NCI-H146 (cell line): ENCODE measurements at regions not wholly inside any gene's neighbourhood (a gene's known extent, or its start where the extent isn't known, plus 50 kb on each side); places are given as distances from the start of the nearest gene placed in this dataset.
"Not testable (repeated sequence)": the region's sequence is repeated elsewhere in the genome, so short reads cannot be mapped to it uniquely, and the experiment has no call there.

ENCODE experiments used
- DNase-seq: peaks from one replicate; lab custom pipeline; 2025; lab: John Stamatoyannopoulos, UW

- peak; percentile 81 for DNase-seq
Measured at GRCh38 chr2:180695586-180696401, 284.6 kb upstream of the UBE2E3 start.

- DNase-seq: peak; percentile 36
Measured at GRCh38 chr2:180694445-180695421, 285.7 kb upstream of the UBE2E3 start.

- no peak for DNase-seq
Measured at GRCh38 chr2:180692322-180692721, 288.1 kb upstream of the UBE2E3 start.

GRCh38 chr2:180691855-180692223, 288.6 kb upstream of the UBE2E3 start:
- not testable (repeated sequence) for DNase-seq

- not testable (repeated sequence) for DNase-seq
Measured at GRCh38 chr2:180691186-180691854, 289.1 kb upstream of the UBE2E3 start.

- DNase-seq: no peak
Measured at GRCh38 chr2:180690611-180691010, 289.8 kb upstream of the UBE2E3 start.

GRCh38 chr2:180682871-180683270, 297.5 kb upstream of the UBE2E3 start:
- DNase-seq: no peak

GRCh38 chr2:180679693-180680092, 300.7 kb upstream of the UBE2E3 start:
- peak; percentile 57 for DNase-seq

- DNase-seq: no peak
Measured at GRCh38 chr2:180678625-180678972, 301.8 kb upstream of the UBE2E3 start.

- DNase-seq: no peak
Measured at GRCh38 chr2:180677930-180678624, 302.3 kb upstream of the UBE2E3 start.

- DNase-seq: no peak
Measured at GRCh38 chr2:180677200-180677599, 303.2 kb upstream of the UBE2E3 start.

- peak; percentile 22 for DNase-seq
Measured at GRCh38 chr2:180676520-180677025, 303.8 kb upstream of the UBE2E3 start.

- peak; percentile 52 for DNase-seq
Measured at GRCh38 chr2:180675170-180675569, 305.2 kb upstream of the UBE2E3 start.

- DNase-seq: no peak
Measured at GRCh38 chr2:180672377-180672776, 308.0 kb upstream of the UBE2E3 start.

- no peak for DNase-seq
Measured at GRCh38 chr2:180670302-180671003, 310.0 kb upstream of the UBE2E3 start.

- DNase-seq: peak; percentile 81
Measured at GRCh38 chr2:180669016-180669415, 311.4 kb upstream of the UBE2E3 start.

- DNase-seq: no peak
Measured at GRCh38 chr2:180664507-180664906, 315.9 kb upstream of the UBE2E3 start.

GRCh38 chr2:180662941-180663471, 317.4 kb upstream of the UBE2E3 start:
- DNase-seq: no peak

- no peak for DNase-seq
Measured at GRCh38 chr2:180662521-180662920, 317.9 kb upstream of the UBE2E3 start.

- DNase-seq: no peak
Measured at GRCh38 chr2:180661686-180662030, 318.7 kb upstream of the UBE2E3 start.
